HEK293 (cell line): ENCODE measurements at regions not wholly inside any gene's neighbourhood (a gene's known extent, or its start where the extent isn't known, plus 50 kb on each side); places are given as distances from the start of the nearest gene placed in this dataset.

Source experiments
- ZBTB8A ChIP-seq: fragments of 450-650 bp; formaldehyde crosslinking; IDR thresholded peaks from 2 replicates; pipeline ENCODE4 v1.5.1; 2016; ENCODE audit warnings: missing biosample characterization, missing genetic modification characterization
- ZNF510 ChIP-seq: fragments of 450-650 bp; formaldehyde crosslinking; IDR thresholded peaks from 2 replicates; pipeline ENCODE4 v1.5.1; 2018; ENCODE audit warnings: mild to moderate bottlenecking, missing genetic modification characterization, missing biosample characterization; ENCODE audit not compliant: insufficient replicate concordance
- ZNF670 ChIP-seq: fragments of 450-650 bp; formaldehyde crosslinking; IDR thresholded peaks from 2 replicates; pipeline ENCODE4 v1.5.1; 2016; ENCODE audit warnings: missing biosample characterization, missing genetic modification characterization, low read depth
- ZNF768 ChIP-seq: fragments of 450-650 bp; formaldehyde crosslinking; IDR thresholded peaks from 2 replicates; pipeline ENCODE4 v1.5.1; 2018; ENCODE audit warnings: missing biosample characterization, mild to moderate bottlenecking, missing genetic modification characterization
- TF ChIP-seq, protein P1 (sequence below): fragments of 450-650 bp; formaldehyde crosslinking; IDR thresholded peaks from 2 replicates; pipeline ENCODE4 v1.5.1; 2016; ENCODE audit warnings: missing biosample characterization, missing genetic modification characterization
- TF ChIP-seq, protein P2 (sequence below): fragments of 450-650 bp; formaldehyde crosslinking; IDR thresholded peaks from 2 replicates; pipeline ENCODE4 v1.5.1; 2016; ENCODE audit warnings: missing biosample characterization, missing genetic modification characterization

DNA sequence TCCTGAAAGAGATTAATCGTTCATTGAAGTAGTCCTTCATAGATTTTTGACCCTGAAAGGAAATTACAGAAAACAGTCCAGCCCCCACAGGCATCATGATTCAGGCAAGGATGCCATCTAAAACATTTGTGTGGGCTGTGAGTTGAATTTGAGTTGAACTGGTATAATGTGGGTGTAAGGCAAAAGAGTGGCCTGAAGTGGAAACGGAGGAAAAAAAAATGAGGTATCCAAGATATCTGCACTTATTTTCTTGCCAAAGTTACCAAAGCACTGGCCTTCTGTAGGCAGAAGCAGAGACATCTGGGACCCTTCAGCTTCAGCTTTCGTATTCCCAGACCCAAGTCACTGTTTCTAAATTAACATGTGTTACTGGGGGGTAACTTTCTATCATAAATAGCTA lies 105.1 kb upstream of the DIO2 start:
- no peak for TF ChIP-seq ZNF510
- TF ChIP-seq ZNF670 (tag by site-specific recombination), result no peak
- TF ChIP-seq, protein P1, sequence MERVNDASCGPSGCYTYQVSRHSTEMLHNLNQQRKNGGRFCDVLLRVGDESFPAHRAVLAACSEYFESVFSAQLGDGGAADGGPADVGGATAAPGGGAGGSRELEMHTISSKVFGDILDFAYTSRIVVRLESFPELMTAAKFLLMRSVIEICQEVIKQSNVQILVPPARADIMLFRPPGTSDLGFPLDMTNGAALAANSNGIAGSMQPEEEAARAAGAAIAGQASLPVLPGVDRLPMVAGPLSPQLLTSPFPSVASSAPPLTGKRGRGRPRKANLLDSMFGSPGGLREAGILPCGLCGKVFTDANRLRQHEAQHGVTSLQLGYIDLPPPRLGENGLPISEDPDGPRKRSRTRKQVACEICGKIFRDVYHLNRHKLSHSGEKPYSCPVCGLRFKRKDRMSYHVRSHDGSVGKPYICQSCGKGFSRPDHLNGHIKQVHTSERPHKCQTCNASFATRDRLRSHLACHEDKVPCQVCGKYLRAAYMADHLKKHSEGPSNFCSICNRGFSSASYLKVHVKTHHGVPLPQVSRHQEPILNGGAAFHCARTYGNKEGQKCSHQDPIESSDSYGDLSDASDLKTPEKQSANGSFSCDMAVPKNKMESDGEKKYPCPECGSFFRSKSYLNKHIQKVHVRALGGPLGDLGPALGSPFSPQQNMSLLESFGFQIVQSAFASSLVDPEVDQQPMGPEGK (tag by site-specific recombination), result no peak
- TF ChIP-seq, protein P2, sequence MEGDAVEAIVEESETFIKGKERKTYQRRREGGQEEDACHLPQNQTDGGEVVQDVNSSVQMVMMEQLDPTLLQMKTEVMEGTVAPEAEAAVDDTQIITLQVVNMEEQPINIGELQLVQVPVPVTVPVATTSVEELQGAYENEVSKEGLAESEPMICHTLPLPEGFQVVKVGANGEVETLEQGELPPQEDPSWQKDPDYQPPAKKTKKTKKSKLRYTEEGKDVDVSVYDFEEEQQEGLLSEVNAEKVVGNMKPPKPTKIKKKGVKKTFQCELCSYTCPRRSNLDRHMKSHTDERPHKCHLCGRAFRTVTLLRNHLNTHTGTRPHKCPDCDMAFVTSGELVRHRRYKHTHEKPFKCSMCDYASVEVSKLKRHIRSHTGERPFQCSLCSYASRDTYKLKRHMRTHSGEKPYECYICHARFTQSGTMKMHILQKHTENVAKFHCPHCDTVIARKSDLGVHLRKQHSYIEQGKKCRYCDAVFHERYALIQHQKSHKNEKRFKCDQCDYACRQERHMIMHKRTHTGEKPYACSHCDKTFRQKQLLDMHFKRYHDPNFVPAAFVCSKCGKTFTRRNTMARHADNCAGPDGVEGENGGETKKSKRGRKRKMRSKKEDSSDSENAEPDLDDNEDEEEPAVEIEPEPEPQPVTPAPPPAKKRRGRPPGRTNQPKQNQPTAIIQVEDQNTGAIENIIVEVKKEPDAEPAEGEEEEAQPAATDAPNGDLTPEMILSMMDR (tag by site-specific recombination), result no peak
- TF ChIP-seq ZNF768, result no peak
- TF ChIP-seq ZBTB8A (tag by site-specific recombination), result no peak
